Gastroesophageal sphincter (tissue), 4 donors: ENCODE measurements at regions not wholly inside any gene's neighbourhood (a gene's known extent, or its start where the extent isn't known, plus 50 kb on each side); places are given as distances from the start of the nearest gene placed in this dataset.
A peak's percentile ranks its signal among the peaks of the same experiment; 100 is the strongest.
"Not testable (repeated sequence)": the region's sequence is repeated elsewhere in the genome, so short reads cannot be mapped to it uniquely, and the experiment has no call there.

ENCODE experiments used
- ATAC-seq: fragments of 150-250 bp; one replicate; pipeline ENCODE4 v1.9.1; 2016; ENCODE audit warnings: mild to moderate bottlenecking, moderate library complexity
- H3K27ac ChIP-seq, 4 donors: fragments of 200-600 bp; sonication (generic) in 3 of 4; 1 replicate in 3 of 4; 2 replicates in 1 of 4; pipeline ENCODE4 v1.5.1; 2016 to 2019
- H3K27me3 ChIP-seq: fragments of 200-600 bp; sonication (generic); one replicate; pipeline ENCODE4 v1.5.1; 2019
- H3K36me3 ChIP-seq, 2 donors: fragments of 200-600 bp; sonication (generic); one replicate each; pipeline ENCODE4 v1.5.1; 2019; ENCODE audit warnings: control low read depth in 1 of 2
- H3K4me1 ChIP-seq, 3 donors: fragments of 200-600 bp; sonication (generic); 1 replicate in 2 of 3; 2 replicates in 1 of 3; pipeline ENCODE4 v1.5.1; 2016 to 2019; ENCODE audit warnings: control low read depth in 2 of 3
- H3K4me3 ChIP-seq, 2 donors: fragments of 200-600 bp; sonication (generic); one replicate each; pipeline ENCODE4 v1.5.1; 2019; ENCODE audit warnings: mild to moderate bottlenecking in 1 of 2, moderate library complexity in 1 of 2
- H3K9me3 ChIP-seq, 3 donors: fragments of 200-600 bp; sonication (generic); one replicate each; pipeline ENCODE4 v1.5.1; 2017 to 2019; ENCODE audit warnings: control low read depth in 2 of 3
- CTCF ChIP-seq, 4 experiments: fragments of 200-600 bp in 2 of 4; fragments of 450-650 bp in 2 of 4; sonication (generic) in 1 of 4; IDR thresholded peaks; one replicate each; pipeline ENCODE4 v1.5.1; 2017 to 2019; ENCODE audit warnings: antibody characterized with exemption in 4 of 4, mild to moderate bottlenecking in 2 of 4, moderate library complexity in 2 of 4
- EP300 ChIP-seq: sonication (generic); formaldehyde crosslinking; IDR thresholded peaks from one replicate; pipeline ENCODE4 v1.6.1; 2017; ENCODE audit warnings: antibody characterized with exemption, mild to moderate bottlenecking
- POLR2A ChIP-seq, 2 donors: fragments of 450-650 bp; IDR thresholded peaks; one replicate each; pipeline ENCODE4 v1.6.1; 2017; ENCODE audit warnings: antibody characterized with exemption in 2 of 2, mild to moderate bottlenecking in 2 of 2, moderate library complexity in 1 of 2
- POLR2AphosphoS5 ChIP-seq: sonication (generic); formaldehyde crosslinking; IDR thresholded peaks from one replicate; pipeline ENCODE4 v1.6.1; 2017; ENCODE audit warnings: antibody characterized with exemption
- WGBS, 2 donors: methylation state at CpG; one replicate each; pipeline ENCODE4 v1.1.5; 2018; ENCODE audit warnings: low coverage in 1 of 2; 5-methylcytosine and 5-hydroxymethylcytosine counted together

GRCh38 chr12:125856896-125857295, 791.7 kb downstream of the AACS start:
- Histone ChIP-seq H3K9me3 (peaks cover 0 to 10% (median 0%) of the 10 kb centered on the region in 3 donors), H3K36me3 (no peaks in the 10 kb centered on the region), H3K27me3 (peaks cover 9% of the 10 kb centered on the region), H3K4me1 (no peaks in the 10 kb centered on the region), H3K27ac (no peak overlapping the region), H3K4me3 (no peak overlapping the region)
- ATAC-seq: no peak
- WGBS, 2 donors: 56 to 58% methylated on average over 3 of the region's 3 CpGs
- TF ChIP-seq POLR2A (IDR thresholded peaks at IDR 0.05) (no peak), POLR2AphosphoS5 (no peak), EP300 (no peak), CTCF (IDR thresholded peaks at IDR 0.05) (no peak)

- Histone ChIP-seq H3K36me3 (no peaks in the 10 kb centered on the region), H3K9me3 (peaks cover 0 to 21% (median 0%) of the 10 kb centered on the region in 3 donors), H3K27ac (no peak overlapping the region), H3K4me1 (no peaks in the 10 kb centered on the region), H3K27me3 (peaks cover 9% of the 10 kb centered on the region), H3K4me3 (no peak overlapping the region)
- TF ChIP-seq CTCF (IDR thresholded peaks at IDR 0.05) (no peak), POLR2A (IDR thresholded peaks at IDR 0.05) (no peak), POLR2AphosphoS5 (no peak), EP300 (no peak)
- WGBS, 2 donors: 86 to 90% methylated on average over 9 to 10 of the region's 17 CpGs
- no peak for ATAC-seq
Observed at GRCh38 chr12:125860672-125861288, 795.5 kb downstream of the AACS start.

- no peak for TF ChIP-seq EP300
- TF ChIP-seq CTCF (IDR thresholded peaks at IDR 0.05): no peak
- no peak for TF ChIP-seq POLR2AphosphoS5
- TF ChIP-seq POLR2A (IDR thresholded peaks at IDR 0.05): no peak
- Histone ChIP-seq H3K4me3 (peak overlapping the region in 1 of 2 donors; percentile 42), H3K27me3 (peaks cover 9% of the 10 kb centered on the region), H3K27ac (peak overlapping the region in 1 of 4 donors; percentile 65), H3K9me3 (peaks cover 0 to 26% (median 0%) of the 10 kb centered on the region in 3 donors), H3K4me1 (no peaks in the 10 kb centered on the region), H3K36me3 (no peaks in the 10 kb centered on the region)
- ATAC-seq: peak; percentile 81
- WGBS, 2 donors: 31 to 62% methylated on average over 4 to 7 of the region's 68 CpGs
Observed at GRCh38 chr12:125861299-125862281, 796.4 kb downstream of the AACS start.

GRCh38 chr12:125865236-125865635, 800.0 kb downstream of the AACS start:
- not testable (repeated sequence) for H3K27me3 ChIP-seq, ATAC-seq, H3K27ac ChIP-seq, H3K36me3 ChIP-seq, H3K4me3 ChIP-seq, H3K4me1 ChIP-seq
- WGBS, 2 donors: 70 to 87% methylated on average over 4 to 5 of the region's 6 CpGs
- H3K9me3 ChIP-seq: peaks cover 0 to 26% (median 0%) of the 10 kb centered on the region in 3 donors

DNA sequence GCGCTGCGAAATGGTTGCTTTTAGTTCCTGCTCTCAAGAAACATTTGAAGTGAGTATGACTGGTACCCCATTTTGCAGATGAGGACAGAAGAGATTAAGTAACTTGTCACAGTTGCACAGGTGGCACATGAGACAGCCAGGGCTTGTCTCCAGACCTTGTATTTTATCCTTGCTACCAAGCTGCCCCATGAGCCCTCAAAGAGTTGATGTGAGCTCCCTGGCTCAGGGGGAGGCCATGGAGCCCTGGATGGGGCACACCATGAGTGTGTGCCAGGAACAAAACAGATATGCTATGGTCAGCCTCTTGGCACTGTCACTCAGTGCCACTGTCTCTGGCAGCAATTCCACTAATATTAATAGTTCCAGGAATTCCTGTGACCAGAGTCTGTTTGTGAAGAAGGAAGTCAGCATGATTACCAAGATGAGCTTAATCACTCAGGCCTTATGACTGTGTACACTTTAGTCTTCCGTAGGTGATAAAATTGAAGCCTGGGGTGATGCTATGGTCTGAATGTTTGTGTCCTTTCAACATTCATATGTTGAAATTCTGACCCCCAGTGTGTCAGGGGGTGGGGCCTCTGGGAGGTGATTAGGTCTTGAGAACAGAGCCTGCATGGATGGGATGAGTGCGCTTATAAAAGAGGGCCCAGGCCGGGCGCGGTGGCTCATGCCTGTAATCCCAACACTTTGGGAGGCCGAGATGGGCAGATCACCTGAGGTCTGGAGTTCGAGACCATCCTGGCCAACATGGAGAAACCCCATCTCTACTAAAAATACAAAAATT, 806.8 kb downstream of the AACS start:
- Histone ChIP-seq H3K36me3 (no peaks in the 10 kb centered on the region), H3K4me3 (no peak overlapping the region), H3K4me1 (no peaks in the 10 kb centered on the region), H3K27me3 (no peaks in the 10 kb centered on the region), H3K9me3 (no peaks in the 10 kb centered on the region), H3K27ac (no peak overlapping the region)
- no peak for TF ChIP-seq POLR2A (IDR thresholded peaks at IDR 0.05)
- TF ChIP-seq POLR2AphosphoS5: no peak
- TF ChIP-seq EP300: no peak
- no peak for TF ChIP-seq CTCF (IDR thresholded peaks at IDR 0.05)
- no peak for ATAC-seq
- WGBS, 2 donors: 82 to 100% methylated on average over 2 to 6 of the region's 9 CpGs
